DND-41 (cell line): ENCODE measurements at regions not wholly inside any gene's neighbourhood (a gene's known extent, or its start where the extent isn't known, plus 50 kb on each side); places are given as distances from the start of the nearest gene placed in this dataset.

Experiments used
- ATAC-seq: fragments of 200-7000 bp; cut with Tn5 transposase; 3 replicates; pipeline ENCODE4 v1.9.1; 2021; ENCODE audit warnings: low read depth; ENCODE audit not compliant: insufficient read depth
- DNase-seq: peaks from one replicate; pipeline ENCODE4 v3.0.0-alpha.2; 2020
- H2AFZ ChIP-seq: 2 replicates; pipeline ENCODE4 v1.6.0; 2012; ENCODE audit warnings: low read depth, low read length
- H3K27ac ChIP-seq: 2 replicates; pipeline ENCODE4 v1.5.1; 2012; ENCODE audit warnings: low read length, inconsistent platforms
- H3K27me3 ChIP-seq: fragments of 200-600 bp; sonication (generic); 2 replicates; pipeline ENCODE4 v1.6.0; 2012; ENCODE audit warnings: low read length, mild to moderate bottlenecking, inconsistent platforms; ENCODE audit not compliant: insufficient read depth, poor library complexity
- H3K36me3 ChIP-seq: 2 replicates; pipeline ENCODE4 v1.5.1; 2012; ENCODE audit warnings: low read length, inconsistent platforms; ENCODE audit not compliant: insufficient read depth
- H3K4me1 ChIP-seq: 2 replicates; pipeline ENCODE4 v1.5.1; 2012; ENCODE audit warnings: mild to moderate bottlenecking, low read length; ENCODE audit not compliant: insufficient read depth
- H3K4me2 ChIP-seq: 2 replicates; pipeline ENCODE4 v1.6.0; 2012; ENCODE audit warnings: mild to moderate bottlenecking, moderate library complexity, low read length, inconsistent platforms; ENCODE audit not compliant: insufficient read depth
- H3K4me3 ChIP-seq, 2 experiments: fragments of 200-600 bp in 1 of 2; shearing (Covaris generic) in 1 of 2; 2 replicates each; pipeline ENCODE4 v1.5.1; 2012 to 2016; ENCODE audit warnings: inconsistent platforms in 2 of 2, low read length in 2 of 2, mild to moderate bottlenecking in 2 of 2, low read depth in 1 of 2, moderate library complexity in 1 of 2
- H3K79me2 ChIP-seq: 2 replicates; pipeline ENCODE4 v1.6.0; 2012; ENCODE audit warnings: low read length, inconsistent platforms; ENCODE audit not compliant: insufficient read depth
- H3K9ac ChIP-seq: 2 replicates; pipeline ENCODE4 v1.6.0; 2012; ENCODE audit warnings: low read depth, mild to moderate bottlenecking, inconsistent platforms, low read length, moderate library complexity
- H3K9me3 ChIP-seq: 2 replicates; pipeline ENCODE4 v1.5.1; 2012; ENCODE audit warnings: low read length, moderate library complexity, mild to moderate bottlenecking, inconsistent platforms; ENCODE audit not compliant: insufficient read depth, severe bottlenecking
- H4K20me1 ChIP-seq: 2 replicates; pipeline ENCODE4 v1.6.0; 2012; ENCODE audit warnings: low read length; ENCODE audit not compliant: insufficient read depth
- CTCF ChIP-seq: IDR thresholded peaks from 2 replicates; pipeline ENCODE4 v1.5.1; 2012; ENCODE audit warnings: borderline replicate concordance, low read length, moderate library complexity, mild to moderate bottlenecking; ENCODE audit not compliant: poor library complexity, severe bottlenecking; ENCODE audit errors: extremely low read depth
- EZH2 ChIP-seq: IDR thresholded peaks from 3 replicates; pipeline ENCODE4 v1.6.1; 2012; ENCODE audit warnings: borderline replicate concordance, low read depth, mild to moderate bottlenecking, moderate library complexity, low read length, inconsistent platforms; ENCODE audit not compliant: severe bottlenecking

GRCh38 chr1:56336982-56337381 is 242.4 kb downstream of the PLPP3 start:
- no peaks in the 10 kb centered on the region for H3K4me1 ChIP-seq
- H3K27me3 ChIP-seq: no peaks in the 10 kb centered on the region
- no peaks in the 10 kb centered on the region for H3K36me3 ChIP-seq
- H3K4me3 ChIP-seq: no peak overlapping the region
- H3K9me3 ChIP-seq: no peaks in the 10 kb centered on the region
- no peak overlapping the region for H3K27ac ChIP-seq
- H4K20me1 ChIP-seq: no peaks in the 10 kb centered on the region
- no peak overlapping the region for H3K9ac ChIP-seq
- DNase-seq: no peak
- H3K4me2 ChIP-seq: no peak overlapping the region
- no peaks in the 10 kb centered on the region for H3K79me2 ChIP-seq
- TF ChIP-seq CTCF (no peak), EZH2 (no peak)
- H2AFZ ChIP-seq: no peak overlapping the region
- no peak for ATAC-seq

- Histone ChIP-seq H3K9me3 (no peaks in the 10 kb centered on the region), H4K20me1 (no peaks in the 10 kb centered on the region), H3K9ac (no peak overlapping the region), H3K4me3 (no peak overlapping the region), H2AFZ (no peak overlapping the region), H3K36me3 (no peaks in the 10 kb centered on the region), H3K79me2 (no peaks in the 10 kb centered on the region), H3K27ac (no peak overlapping the region), H3K4me1 (no peaks in the 10 kb centered on the region), H3K4me2 (no peak overlapping the region), H3K27me3 (no peaks in the 10 kb centered on the region)
- TF ChIP-seq EZH2: no peak
- TF ChIP-seq CTCF: no peak
- ATAC-seq (no peak), DNase-seq (no peak)
These were observed 244.0 kb downstream of the PLPP3 start for GRCh38 chr1:56335394-56335793.

GRCh38 chr1:56334047-56334446 is 245.3 kb downstream of the PLPP3 start:
- Histone ChIP-seq H3K27me3 (no peaks in the 10 kb centered on the region), H3K4me3 (no peak overlapping the region), H3K4me1 (no peaks in the 10 kb centered on the region), H3K79me2 (no peaks in the 10 kb centered on the region), H3K9ac (no peak overlapping the region), H3K36me3 (no peaks in the 10 kb centered on the region), H3K4me2 (no peak overlapping the region), H2AFZ (no peak overlapping the region), H3K9me3 (no peaks in the 10 kb centered on the region), H4K20me1 (no peaks in the 10 kb centered on the region), H3K27ac (no peak overlapping the region)
- DNase-seq: no peak
- no peak for ATAC-seq
- TF ChIP-seq EZH2 (no peak), CTCF (no peak)

GRCh38 chr1:56333461-56333860 is 245.9 kb downstream of the PLPP3 start:
- H3K36me3 ChIP-seq: no peaks in the 10 kb centered on the region
- no peak overlapping the region for H2AFZ ChIP-seq

More at GRCh38 chr1:56333461-56333860, 245.9 kb downstream of the PLPP3 start:
- no peak for ATAC-seq
- no peak overlapping the region for H3K4me3 ChIP-seq
- no peaks in the 10 kb centered on the region for H3K4me1 ChIP-seq
- H3K79me2 ChIP-seq: no peaks in the 10 kb centered on the region
- no peak overlapping the region for H3K27ac ChIP-seq
- no peak overlapping the region for H3K4me2 ChIP-seq
- H4K20me1 ChIP-seq: no peaks in the 10 kb centered on the region
- H3K27me3 ChIP-seq: no peaks in the 10 kb centered on the region
- TF ChIP-seq CTCF (no peak), EZH2 (no peak)
- no peaks in the 10 kb centered on the region for H3K9me3 ChIP-seq
- H3K9ac ChIP-seq: no peak overlapping the region
- no peak for DNase-seq
